NCI-H446 (cell line): ENCODE measurements at regions not wholly inside any gene's neighbourhood (a gene's known extent, or its start where the extent isn't known, plus 50 kb on each side); places are given as distances from the start of the nearest gene placed in this dataset.
A peak's percentile ranks its signal among the peaks of the same experiment; 100 is the strongest.
"Not testable (repeated sequence)": the region's sequence is repeated elsewhere in the genome, so short reads cannot be mapped to it uniquely, and the experiment has no call there.

Experiments used
- DNase-seq, 2 experiments: peaks; one replicate each; lab custom pipeline; 2025; lab: John Stamatoyannopoulos, UW

- DNase-seq, result no peak
Observed at GRCh38 chr22:22346401-22347107, 102.0 kb downstream of the VPREB1 start.

- DNase-seq, result no peak
Observed at GRCh38 chr22:22348127-22348814, 103.7 kb downstream of the VPREB1 start.

- DNase-seq, result no peak
Observed at GRCh38 chr22:22348815-22349454, 104.3 kb downstream of the VPREB1 start.

GRCh38 chr22:22349455-22349836, 104.9 kb downstream of the VPREB1 start:
- DNase-seq, result no peak

- no peak for DNase-seq
Observed at GRCh38 chr22:22351366-22351765, 106.8 kb downstream of the VPREB1 start.

- no peak for DNase-seq
Observed at GRCh38 chr22:22352371-22352999, 107.9 kb downstream of the VPREB1 start.

- DNase-seq, result no peak
Observed at GRCh38 chr22:22355096-22355834, 110.7 kb downstream of the VPREB1 start.

GRCh38 chr22:22357024-22357883, 112.7 kb downstream of the VPREB1 start:
- DNase-seq, result peak; percentile 6 to 66

GRCh38 chr22:22358152-22358551, 113.6 kb downstream of the VPREB1 start:
- no peak for DNase-seq

GRCh38 chr22:22358686-22359085, 114.1 kb downstream of the VPREB1 start:
- no peak for DNase-seq

- DNase-seq, result no peak
Observed at GRCh38 chr22:22359465-22359864, 114.9 kb downstream of the VPREB1 start.

GRCh38 chr22:22360014-22360413, 115.4 kb downstream of the VPREB1 start:
- DNase-seq, result no peak

- DNase-seq, result no peak
Observed at GRCh38 chr22:22362311-22362710, 117.7 kb downstream of the VPREB1 start.

GRCh38 chr22:22362936-22363335, 118.3 kb downstream of the VPREB1 start:
- DNase-seq, result no peak

GRCh38 chr22:22364207-22364606, 119.6 kb downstream of the VPREB1 start:
- no peak for DNase-seq

GRCh38 chr22:22366537-22366936, 122.0 kb downstream of the VPREB1 start:
- DNase-seq, result no peak

- no peak for DNase-seq
Observed at GRCh38 chr22:22368516-22368915, 123.9 kb downstream of the VPREB1 start.

GRCh38 chr22:22369219-22369963, 124.8 kb downstream of the VPREB1 start:
- not testable (repeated sequence) for DNase-seq

- no peak for DNase-seq
Observed at GRCh38 chr22:22369964-22370270, 125.3 kb downstream of the VPREB1 start.

- no peak for DNase-seq
Observed at GRCh38 chr22:22371031-22371541, 126.5 kb downstream of the VPREB1 start.
